ENCODE measurements at regions not wholly inside any gene's neighbourhood (a gene's known extent, or its start where the extent isn't known, plus 50 kb on each side); places are given as distances from the start of the nearest gene placed in this dataset.

- Histone ChIP-seq H4K20me1 (ENCODE audit: insufficient read depth) (no peaks in the 10 kb centered on the region), H3K9ac (ENCODE audit: low read length) (no peak overlapping the region)
Measured at GRCh38 chr14:51578853-51579252, 72.9 kb upstream of the FRMD6 start.

More at GRCh38 chr14:51578853-51579252, 72.9 kb upstream of the FRMD6 start:
- Histone ChIP-seq H3K79me2 (replicated peaks; ENCODE audit: insufficient read depth, low read length) (no peaks in the 10 kb centered on the region), H2AFZ (ENCODE audit: low read depth, low read length) (no peak overlapping the region), H3K9me3 (ENCODE audit: low read length) (no peaks in the 10 kb centered on the region), H3K36me3 (ENCODE audit: insufficient read depth, low read length) (no peaks in the 10 kb centered on the region), H3K9me2 (ENCODE audit: insufficient read depth, low read length) (no peaks in the 10 kb centered on the region), H3K4me2 (ENCODE audit: low read length) (no peak overlapping the region), H3K4me3 (ENCODE audit: low read length) (no peak overlapping the region), H3F3A (ENCODE audit: insufficient read depth, low read length, poor library complexity, severe bottlenecking) (no peaks in the 10 kb centered on the region), H3K27me3 (ENCODE audit: insufficient read depth, low read depth, low read length) (no peaks in the 10 kb centered on the region), H3K27ac (ENCODE audit: low read length) (no peak overlapping the region)
- TF ChIP-seq RAD21 (conservative IDR thresholded peaks at IDR 0.05) (no peak), SMC3 (conservative IDR thresholded peaks at IDR 0.05; ENCODE audit: poor library complexity) (no peak), TAF1 (IDR thresholded peaks at IDR 0.05; ENCODE audit: low read depth) (no peak), EP300 (conservative IDR thresholded peaks at IDR 0.05; ENCODE audit: poor library complexity, severe bottlenecking) (no peak), REST (IDR thresholded peaks at IDR 0.05; ENCODE audit: borderline replicate concordance) (no peak), MXI1 (conservative IDR thresholded peaks at IDR 0.05; ENCODE audit: poor library complexity, severe bottlenecking) (no peak), CTCF (IDR thresholded peaks at IDR 0.05; ENCODE audit: poor library complexity, severe bottlenecking) (no peak), POLR2AphosphoS5 (IDR thresholded peaks at IDR 0.05) (no peak), EZH2 (IDR thresholded peaks at IDR 0.05; ENCODE audit: borderline replicate concordance, insufficient read depth, low read length, poor library complexity, severe bottlenecking) (no peak)
